GM19351 (cell line): ENCODE measurements at regions not wholly inside any gene's neighbourhood (a gene's known extent, or its start where the extent isn't known, plus 50 kb on each side); places are given as distances from the start of the nearest gene placed in this dataset.
"Not testable (repeated sequence)": the region's sequence is repeated elsewhere in the genome, so short reads cannot be mapped to it uniquely, and the experiment has no call there.

Experiments used
- ATAC-seq: cut with Tn5 transposase; IDR thresholded peaks from one replicate; pipeline ENCODE4 v1.9.1; 2021; ENCODE audit warnings: mild to moderate bottlenecking, moderate library complexity; ENCODE audit not compliant: unreplicated experiment

DNA sequence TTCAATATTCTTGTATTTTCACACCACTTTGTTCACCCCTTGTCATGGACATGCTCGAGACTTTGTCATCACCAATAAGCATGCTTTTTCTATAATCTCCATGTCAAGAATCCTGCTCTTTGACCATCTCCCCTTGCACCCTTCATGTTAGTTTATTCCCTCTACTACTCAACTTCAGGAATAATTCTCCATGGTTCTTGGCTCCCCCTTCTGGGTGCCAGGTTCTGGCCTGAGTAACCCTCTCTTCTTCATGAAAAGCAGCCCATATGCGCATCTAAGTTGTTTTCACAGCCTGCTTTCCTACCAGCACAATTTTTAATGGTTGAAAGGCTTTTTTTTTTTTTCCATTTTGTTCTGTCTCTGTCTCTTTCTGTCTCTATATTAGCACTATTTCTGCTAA, 160.7 kb downstream of the LEPR start:
- ATAC-seq: no peak

DNA sequence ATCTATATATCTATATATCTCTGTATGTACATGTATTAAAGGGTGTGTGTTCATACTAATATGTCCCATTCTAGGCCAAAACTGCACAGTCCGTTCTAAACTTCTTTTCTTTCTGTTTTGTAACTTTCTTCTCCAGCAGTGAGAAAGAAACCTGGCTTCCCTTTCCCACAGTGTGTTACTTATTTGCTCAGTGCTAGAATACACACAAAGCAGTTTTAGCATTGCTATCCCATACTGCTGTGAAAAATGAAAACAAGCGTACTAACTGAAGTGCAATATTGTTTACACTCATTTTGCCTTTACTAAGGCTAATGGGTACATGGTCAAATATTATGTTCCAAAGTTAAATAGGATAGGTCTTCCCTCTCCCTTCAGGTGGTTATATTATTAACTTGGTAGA, 163.9 kb downstream of the LEPR start:
- ATAC-seq: no peak

DNA sequence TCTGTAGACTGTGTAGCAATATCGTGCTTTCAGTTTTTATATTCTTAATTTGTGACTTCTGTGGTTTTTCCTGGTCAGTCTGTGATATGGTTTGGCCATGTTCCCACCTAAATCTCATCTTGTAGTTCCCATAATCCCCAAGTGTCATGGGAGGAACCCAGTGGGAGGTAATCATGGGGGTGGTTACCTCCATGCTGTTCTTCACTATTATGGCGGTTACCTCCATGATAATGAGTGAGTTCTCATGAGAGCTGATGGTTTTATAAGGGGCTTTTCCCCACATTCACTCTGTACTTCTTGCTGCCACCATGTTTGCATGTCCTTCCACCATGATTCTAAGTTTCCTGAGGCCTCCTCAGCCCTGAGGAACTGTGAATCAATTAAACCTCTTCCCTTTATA, 169.8 kb downstream of the LEPR start:
- no peak for ATAC-seq

- ATAC-seq: no peak
Observed at GRCh38 chr1:65593516-65593915, 173.0 kb downstream of the LEPR start.

DNA sequence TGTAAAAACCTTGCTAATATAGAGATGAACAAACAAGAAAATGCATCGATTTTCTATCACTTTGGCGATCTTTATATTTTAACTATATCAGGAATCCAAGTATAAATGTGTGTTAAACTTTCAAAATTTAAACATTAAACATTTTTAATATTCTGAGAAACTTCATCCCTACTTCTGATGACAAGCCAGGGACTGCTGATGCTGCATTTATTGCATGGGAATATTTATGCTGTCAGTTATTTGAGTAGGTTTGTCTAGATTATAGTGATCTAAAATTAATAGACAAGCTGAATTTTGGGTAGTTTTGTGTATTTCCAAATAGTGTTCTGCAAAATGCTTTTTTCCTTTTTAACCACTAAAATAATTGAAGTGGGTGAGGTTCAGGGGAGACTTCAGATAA, 175.3 kb downstream of the LEPR start:
- ATAC-seq: no peak

GRCh38 chr1:65596768-65597167, 176.3 kb downstream of the LEPR start:
- no peak for ATAC-seq

- no peak for ATAC-seq
Observed at GRCh38 chr1:65605621-65606020, 185.2 kb downstream of the LEPR start.

DNA sequence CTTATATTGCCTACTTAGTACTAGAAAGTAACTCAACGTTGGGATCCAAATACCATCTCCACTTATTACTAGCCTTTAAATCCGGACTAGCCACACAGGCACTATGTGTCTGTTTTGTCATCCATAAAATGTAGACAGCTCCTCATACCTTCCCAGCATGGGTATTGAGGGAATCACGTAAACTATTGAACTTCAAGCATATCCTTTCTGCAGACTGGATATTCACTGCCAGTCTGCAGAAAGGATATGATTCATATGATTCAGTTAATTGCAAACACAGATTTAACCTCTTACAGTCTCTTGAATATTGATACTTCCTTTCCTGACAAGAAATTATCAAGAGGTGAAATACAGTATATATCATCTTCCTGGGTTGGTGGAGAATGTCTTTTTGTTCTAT, 186.0 kb downstream of the LEPR start:
- no peak for ATAC-seq

DNA sequence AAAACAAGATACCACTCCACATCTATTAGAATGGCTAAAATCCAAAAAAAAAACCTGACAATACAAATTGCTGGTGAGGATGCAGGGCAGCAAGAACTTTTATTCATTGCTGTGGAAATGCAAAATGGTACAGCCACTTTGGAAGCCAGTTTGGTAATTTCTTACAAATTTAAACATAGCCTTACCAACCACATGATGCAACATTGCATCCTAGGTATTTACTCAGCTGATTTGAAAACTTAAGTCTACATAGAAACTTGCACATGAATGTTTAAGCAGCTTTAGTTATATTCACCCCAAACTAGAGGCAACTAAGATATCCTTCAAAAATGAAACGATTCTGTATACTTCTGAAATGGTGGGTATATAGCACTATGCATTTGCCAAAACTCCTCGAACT, 178.8 kb upstream of the PDE4B start:
- ATAC-seq: no peak

- ATAC-seq: no peak
Observed at GRCh38 chr1:65615859-65616258, 176.8 kb upstream of the PDE4B start.

GRCh38 chr1:65621721-65622120, 171.0 kb upstream of the PDE4B start:
- ATAC-seq: not testable (repeated sequence)

- no peak for ATAC-seq
Observed at GRCh38 chr1:65623895-65624294, 168.8 kb upstream of the PDE4B start.

- ATAC-seq: no peak
Observed at GRCh38 chr1:65625528-65625927, 167.2 kb upstream of the PDE4B start.

DNA sequence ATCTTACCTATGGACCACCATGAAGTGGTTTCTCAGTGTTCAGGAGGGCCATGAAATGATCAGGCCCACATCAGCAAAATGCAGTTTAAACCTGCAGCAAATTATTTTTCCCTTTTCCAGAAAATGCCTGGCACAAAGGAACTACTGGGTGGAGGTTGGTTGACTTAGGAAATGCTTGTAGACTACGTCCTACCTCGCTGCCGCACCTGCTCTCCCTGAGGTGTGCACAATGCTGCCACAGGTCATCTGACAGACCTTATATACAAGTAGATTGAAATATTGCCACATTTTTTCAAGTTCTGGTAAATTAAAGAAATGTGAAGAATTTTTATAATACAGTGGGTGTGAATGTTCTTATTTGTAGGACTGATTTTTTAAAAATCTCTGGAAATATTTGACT, 166.7 kb upstream of the PDE4B start:
- no peak for ATAC-seq

- no peak for ATAC-seq
Observed at GRCh38 chr1:65629788-65630187, 162.9 kb upstream of the PDE4B start.

DNA sequence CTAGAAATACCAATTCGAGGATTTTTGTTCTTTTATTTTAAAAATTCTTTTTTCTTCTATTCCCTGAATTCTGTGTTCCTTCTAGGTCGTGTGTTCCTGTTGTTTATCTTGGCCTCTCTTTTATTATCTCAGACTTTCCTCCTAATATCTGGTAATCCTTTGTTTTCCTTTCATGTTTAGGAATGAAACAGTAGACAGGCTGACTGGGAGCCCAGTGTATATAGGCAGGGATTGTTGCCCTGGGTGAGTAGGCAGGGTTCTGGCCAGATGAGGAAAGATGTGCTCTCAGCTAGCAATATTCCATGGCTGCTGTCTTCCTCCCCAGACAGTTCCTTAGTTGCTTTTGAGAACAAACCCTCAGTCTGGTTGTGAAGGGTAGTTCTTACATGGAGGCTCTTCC, 161.8 kb upstream of the PDE4B start:
- ATAC-seq: no peak

DNA sequence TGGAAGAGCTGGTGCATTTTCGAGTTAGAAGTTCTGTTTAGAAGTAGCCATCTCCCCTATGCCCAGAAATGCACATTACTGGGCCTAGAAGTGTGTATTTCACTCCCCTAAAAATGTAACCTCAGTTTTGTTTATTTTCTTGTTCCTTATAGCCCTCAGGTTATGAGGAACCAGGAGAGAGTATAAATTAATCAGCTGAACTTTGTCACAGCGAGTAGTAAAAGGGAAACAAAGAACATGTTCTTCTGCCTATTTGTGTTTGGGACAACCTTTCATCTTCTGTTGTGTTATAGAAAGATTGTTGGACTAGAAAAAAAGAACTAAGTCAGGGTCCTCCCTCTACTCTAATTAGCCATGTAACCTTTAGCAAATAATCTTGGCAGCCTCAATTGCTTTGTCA, 160.5 kb upstream of the PDE4B start:
- no peak for ATAC-seq

DNA sequence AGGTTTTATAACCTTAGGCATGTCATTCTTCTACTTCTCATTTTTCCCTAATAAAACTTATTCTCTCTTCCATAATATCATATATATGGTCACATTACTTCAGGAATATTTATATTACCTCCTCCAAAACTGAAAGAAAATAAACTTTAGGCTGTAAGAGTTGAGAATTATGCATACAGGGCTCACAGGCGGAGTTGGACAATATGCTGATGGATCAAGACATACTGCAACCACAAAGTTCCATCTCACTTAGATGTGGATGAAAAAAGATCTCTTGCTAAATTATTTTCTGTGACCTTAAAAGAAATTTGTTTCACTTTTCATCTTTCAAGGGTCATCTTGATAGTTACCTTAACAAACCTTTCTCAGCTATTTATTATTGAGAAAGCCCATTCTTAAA, 152.6 kb upstream of the PDE4B start:
- no peak for ATAC-seq

DNA sequence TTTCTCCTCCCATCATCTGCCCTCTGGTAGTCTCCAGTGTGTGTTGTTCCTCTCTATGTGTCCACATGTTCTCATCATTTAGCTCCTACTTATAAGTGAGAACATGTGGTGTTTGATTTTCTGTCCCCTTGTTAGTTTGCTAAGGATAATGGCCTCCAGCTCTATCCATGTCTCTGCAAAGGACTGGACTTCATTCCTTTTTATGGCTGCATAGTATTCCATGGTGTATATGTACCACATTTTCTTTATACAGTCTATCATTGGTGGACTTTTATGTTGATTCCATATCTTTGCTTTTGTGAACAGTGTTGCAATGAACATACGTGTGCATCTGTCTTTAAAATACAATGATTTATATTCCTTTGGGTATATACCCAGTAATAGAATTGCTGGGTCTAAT, 143.5 kb upstream of the PDE4B start:
- ATAC-seq: not testable (repeated sequence)

- no peak for ATAC-seq
Observed at GRCh38 chr1:65650682-65651081, 142.0 kb upstream of the PDE4B start.

DNA sequence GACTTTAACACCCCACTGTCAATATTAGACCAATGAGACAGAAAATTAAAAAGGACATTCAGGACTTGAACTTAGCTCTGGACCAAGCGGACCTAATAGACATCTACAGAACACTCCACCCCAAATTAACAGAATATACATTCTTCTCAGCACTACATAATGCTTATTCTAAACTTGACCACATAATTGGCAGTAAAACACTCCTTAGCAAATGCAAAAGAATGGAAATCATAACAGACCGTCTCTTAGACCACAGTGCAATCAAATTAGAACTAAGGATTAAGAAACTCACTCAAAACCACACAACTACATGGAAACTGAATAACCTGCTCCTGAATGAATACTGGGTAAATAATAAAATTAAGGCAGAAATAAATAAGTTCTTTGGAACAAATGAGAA, 138.2 kb upstream of the PDE4B start:
- ATAC-seq: not testable (repeated sequence)

DNA sequence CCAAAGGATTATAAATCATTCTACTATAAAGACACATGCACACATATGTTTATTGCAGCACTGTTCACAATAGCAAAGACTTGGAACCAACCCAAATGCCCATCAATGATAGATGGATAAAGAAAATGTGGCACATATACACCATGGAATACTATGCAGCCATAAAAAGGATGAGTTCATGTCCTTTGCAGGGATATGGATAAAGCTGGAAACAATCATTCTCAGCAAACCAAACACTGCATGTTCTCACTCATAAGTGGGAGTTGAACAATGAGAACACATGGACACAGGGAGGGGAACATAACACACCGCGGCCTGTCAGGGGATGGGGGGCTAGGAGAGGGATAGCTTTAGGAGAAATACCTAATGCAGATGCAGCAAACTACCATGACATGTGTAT, 135.1 kb upstream of the PDE4B start:
- not testable (repeated sequence) for ATAC-seq

DNA sequence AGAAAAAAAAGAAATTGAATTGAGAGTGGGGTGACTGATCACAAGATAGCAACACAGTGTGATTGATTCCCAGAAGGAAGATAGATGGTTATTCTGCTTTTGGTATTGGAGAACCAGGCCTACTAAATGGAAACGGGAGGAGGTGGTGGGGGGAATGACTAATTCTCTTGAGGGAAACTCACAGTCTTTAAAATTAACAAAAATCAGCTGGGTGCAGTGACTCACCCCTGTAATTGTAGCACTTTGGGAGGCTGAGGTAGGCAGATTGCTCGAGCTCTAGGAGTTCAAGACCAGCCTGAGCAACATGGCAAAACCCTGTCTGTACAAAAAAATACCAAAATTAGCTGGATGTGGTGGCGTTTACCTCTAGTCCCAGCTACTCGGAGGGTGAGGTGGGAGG, 134.6 kb upstream of the PDE4B start:
- ATAC-seq: no peak

DNA sequence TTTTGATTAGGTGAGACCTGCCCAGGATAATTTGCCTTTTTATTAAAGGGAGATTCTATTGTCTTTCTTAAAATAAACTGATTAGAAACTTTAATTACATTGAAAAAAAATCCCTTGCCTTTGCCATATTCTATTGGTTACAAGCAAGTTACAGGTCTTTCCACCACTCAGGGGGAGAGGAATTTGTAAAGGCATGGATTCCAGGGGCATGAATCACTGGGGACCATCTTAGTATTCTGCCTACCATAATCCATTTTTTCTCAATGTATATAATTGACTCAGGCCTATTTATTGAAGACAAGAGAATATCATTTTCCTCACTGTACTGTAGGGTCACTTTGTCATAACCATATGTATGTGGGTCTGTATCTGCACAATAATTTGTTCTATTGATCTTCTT, 124.3 kb upstream of the PDE4B start:
- no peak for ATAC-seq
